ENCODE measurements at regions not wholly inside any gene's neighbourhood (a gene's known extent, or its start where the extent isn't known, plus 50 kb on each side); places are given as distances from the start of the nearest gene placed in this dataset.

DNA sequence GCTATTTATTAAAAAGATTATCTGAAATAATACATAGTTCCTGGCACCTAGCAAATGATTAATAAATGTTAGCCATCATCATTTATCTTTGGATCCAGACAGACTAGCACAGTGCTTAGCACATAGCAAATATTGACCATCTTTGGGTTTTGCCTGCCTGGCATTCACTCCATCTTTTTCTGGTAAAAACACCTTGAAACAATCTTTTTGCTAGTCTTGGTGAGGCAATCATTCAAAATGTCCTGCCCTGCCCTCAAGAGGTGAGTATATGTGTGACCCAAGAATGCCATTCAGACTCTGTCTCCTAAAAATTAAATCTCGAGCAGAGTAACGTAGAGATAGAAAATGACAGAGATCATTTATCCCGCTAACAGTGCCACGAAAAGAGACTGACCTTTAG lies 78.3 kb upstream of the ZNF280D start:
- TF ChIP-seq, protein P1, sequence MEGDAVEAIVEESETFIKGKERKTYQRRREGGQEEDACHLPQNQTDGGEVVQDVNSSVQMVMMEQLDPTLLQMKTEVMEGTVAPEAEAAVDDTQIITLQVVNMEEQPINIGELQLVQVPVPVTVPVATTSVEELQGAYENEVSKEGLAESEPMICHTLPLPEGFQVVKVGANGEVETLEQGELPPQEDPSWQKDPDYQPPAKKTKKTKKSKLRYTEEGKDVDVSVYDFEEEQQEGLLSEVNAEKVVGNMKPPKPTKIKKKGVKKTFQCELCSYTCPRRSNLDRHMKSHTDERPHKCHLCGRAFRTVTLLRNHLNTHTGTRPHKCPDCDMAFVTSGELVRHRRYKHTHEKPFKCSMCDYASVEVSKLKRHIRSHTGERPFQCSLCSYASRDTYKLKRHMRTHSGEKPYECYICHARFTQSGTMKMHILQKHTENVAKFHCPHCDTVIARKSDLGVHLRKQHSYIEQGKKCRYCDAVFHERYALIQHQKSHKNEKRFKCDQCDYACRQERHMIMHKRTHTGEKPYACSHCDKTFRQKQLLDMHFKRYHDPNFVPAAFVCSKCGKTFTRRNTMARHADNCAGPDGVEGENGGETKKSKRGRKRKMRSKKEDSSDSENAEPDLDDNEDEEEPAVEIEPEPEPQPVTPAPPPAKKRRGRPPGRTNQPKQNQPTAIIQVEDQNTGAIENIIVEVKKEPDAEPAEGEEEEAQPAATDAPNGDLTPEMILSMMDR (IDR thresholded peaks at IDR 0.05): no peak
- TF ChIP-seq POLR2A (IDR thresholded peaks at IDR 0.05): no peak
